ENCODE measurements at regions not wholly inside any gene's neighbourhood (a gene's known extent, or its start where the extent isn't known, plus 50 kb on each side); places are given as distances from the start of the nearest gene placed in this dataset.

DNA sequence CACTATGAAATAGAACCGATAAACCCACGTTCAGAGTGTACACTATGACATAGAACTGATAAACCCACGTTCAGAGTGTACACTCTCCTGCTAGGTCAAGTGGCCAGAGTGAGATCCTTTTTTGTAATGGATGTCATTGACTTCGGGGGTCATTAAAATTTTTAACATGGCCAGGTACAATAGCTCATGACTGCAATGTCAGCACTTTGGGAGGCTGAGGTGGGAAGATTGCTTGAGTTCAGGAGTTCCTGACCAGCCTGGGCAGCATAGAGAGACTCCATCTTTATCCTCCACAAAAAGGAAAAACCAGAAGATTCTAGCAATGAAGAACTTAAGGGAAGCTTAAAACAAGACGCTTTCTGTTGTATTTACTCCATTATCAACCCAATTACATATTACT, 439.7 kb upstream of the FRG1 start:
- H3K9me3 ChIP-seq (ENCODE audit: control insufficient read depth in 1 of 2, insufficient read depth in 1 of 2, low read depth in 1 of 2, low read length in 2 of 2), result no peaks in the 10 kb centered on the region

DNA sequence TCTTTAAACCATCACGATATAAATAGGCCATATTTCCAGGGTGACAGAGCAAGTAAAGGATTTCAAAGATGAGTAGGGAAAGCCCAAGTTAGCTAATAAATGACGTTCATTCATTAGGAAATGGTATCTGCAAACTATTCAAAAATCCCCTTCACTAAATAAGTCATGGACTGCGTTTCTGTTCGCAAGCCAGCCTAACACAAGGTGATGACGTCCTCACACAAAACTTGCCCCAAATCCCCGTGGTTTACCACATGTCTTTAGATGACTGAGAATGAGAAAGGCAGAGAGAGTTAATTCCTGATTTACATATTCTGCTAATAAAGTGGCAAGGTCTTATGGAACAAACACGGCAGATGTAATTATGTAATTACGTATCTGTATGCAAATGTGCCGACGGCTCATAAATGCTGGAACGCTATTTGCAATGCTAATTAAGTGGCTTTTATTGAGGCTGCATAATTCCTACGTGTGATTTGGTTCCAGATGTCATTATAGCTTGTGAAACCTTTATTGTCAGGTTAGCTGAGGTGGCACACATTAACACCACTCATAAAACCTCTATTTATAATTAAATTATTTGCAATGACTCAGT, 437.7 kb upstream of the FRG1 start:
- H2AFZ ChIP-seq (ENCODE audit: low read depth, low read length, poor library complexity, severe bottlenecking), result no peak overlapping the region
- no peak overlapping the region for H3K4me3 ChIP-seq (replicated peaks in 1 of 2; ENCODE audit: low read depth in 1 of 2, low read length in 2 of 2)
- intact Hi-C loops (cut with micrococcal nuclease), result no loop called here
- H3K9me3 ChIP-seq (ENCODE audit: control insufficient read depth in 1 of 2, insufficient read depth in 1 of 2, low read depth in 1 of 2, low read length in 2 of 2), result no peaks in the 10 kb centered on the region
- H3K9me2 ChIP-seq (ENCODE audit: insufficient read depth), result no peaks in the 10 kb centered on the region
- H3K36me3 ChIP-seq (ENCODE audit: control insufficient read depth in 1 of 2, insufficient read depth in 2 of 2, low read length in 2 of 2), result no peaks in the 10 kb centered on the region
- H3K4me1 ChIP-seq (ENCODE audit: control insufficient read depth in 1 of 2, insufficient read depth in 2 of 2, low read length in 2 of 2), result no peaks in the 10 kb centered on the region
- no peak overlapping the region for H3K4me2 ChIP-seq (ENCODE audit: low read length)
- TF ChIP-seq ZFX (IDR thresholded peaks at IDR 0.05) (no peak), CBX3 (IDR thresholded peaks at IDR 0.05; ENCODE audit: low read depth) (no peak), EZH2phosphoT487 (IDR thresholded peaks at IDR 0.05; ENCODE audit: borderline replicate concordance) (no peak), JUND (IDR thresholded peaks at IDR 0.05) (no peak), POLR2A (IDR thresholded peaks at IDR 0.05; ENCODE audit: borderline replicate concordance, extremely low read depth, insufficient read depth, insufficient read length) (no peak), ZNF274 (IDR thresholded peaks at IDR 0.05; ENCODE audit: low read depth, low read length) (no peak), YY1 (IDR thresholded peaks at IDR 0.05; ENCODE audit: extremely low read depth, insufficient replicate concordance, low read depth, low read length) (no peak), SRF (IDR thresholded peaks at IDR 0.05; ENCODE audit: low read depth) (no peak), TCF7L2 (IDR thresholded peaks at IDR 0.05; ENCODE audit: borderline replicate concordance, extremely low read depth, insufficient read depth, insufficient read length) (no peak), EGR1 (IDR thresholded peaks at IDR 0.05; ENCODE audit: low read depth) (no peak)
- TF ChIP-seq, protein P1, sequence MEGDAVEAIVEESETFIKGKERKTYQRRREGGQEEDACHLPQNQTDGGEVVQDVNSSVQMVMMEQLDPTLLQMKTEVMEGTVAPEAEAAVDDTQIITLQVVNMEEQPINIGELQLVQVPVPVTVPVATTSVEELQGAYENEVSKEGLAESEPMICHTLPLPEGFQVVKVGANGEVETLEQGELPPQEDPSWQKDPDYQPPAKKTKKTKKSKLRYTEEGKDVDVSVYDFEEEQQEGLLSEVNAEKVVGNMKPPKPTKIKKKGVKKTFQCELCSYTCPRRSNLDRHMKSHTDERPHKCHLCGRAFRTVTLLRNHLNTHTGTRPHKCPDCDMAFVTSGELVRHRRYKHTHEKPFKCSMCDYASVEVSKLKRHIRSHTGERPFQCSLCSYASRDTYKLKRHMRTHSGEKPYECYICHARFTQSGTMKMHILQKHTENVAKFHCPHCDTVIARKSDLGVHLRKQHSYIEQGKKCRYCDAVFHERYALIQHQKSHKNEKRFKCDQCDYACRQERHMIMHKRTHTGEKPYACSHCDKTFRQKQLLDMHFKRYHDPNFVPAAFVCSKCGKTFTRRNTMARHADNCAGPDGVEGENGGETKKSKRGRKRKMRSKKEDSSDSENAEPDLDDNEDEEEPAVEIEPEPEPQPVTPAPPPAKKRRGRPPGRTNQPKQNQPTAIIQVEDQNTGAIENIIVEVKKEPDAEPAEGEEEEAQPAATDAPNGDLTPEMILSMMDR (IDR thresholded peaks at IDR 0.05 in 2 of 3, conservative IDR thresholded peaks at IDR 0.05 in 1 of 3; ENCODE audit: borderline replicate concordance in 1 of 3, insufficient read depth in 1 of 3, low read depth in 2 of 3, low read length in 2 of 3), result no peak
- no peak overlapping the region for H3K9ac ChIP-seq (ENCODE audit: low read length)
- H4K20me1 ChIP-seq (ENCODE audit: insufficient read depth), result no peaks in the 10 kb centered on the region
- DNase-seq (ENCODE audit: low read depth, low spot score) (no peak), ATAC-seq (no peak)
- no peak overlapping the region for H3K27ac ChIP-seq (ENCODE audit: low read depth, low read length)
- ChIA-PET CTCF (no interaction called here), POLR2A (no interaction called here), RAD21 (ENCODE audit: low non-redundant PET in 1 of 2, low total read pairs in 2 of 2, uncharacterized antibody in 2 of 2, unreplicated experiment in 2 of 2) (no interaction called here)
- H3K79me2 ChIP-seq (ENCODE audit: insufficient read depth, low read length), result no peaks in the 10 kb centered on the region
- no peaks in the 10 kb centered on the region for H3K27me3 ChIP-seq (ENCODE audit: insufficient read depth, low read length)
- no TSS peak for BruUV-seq (replicated peaks)

More for the DNA sequence above, 439.7 kb upstream of the FRG1 start:
- H3K9me2 ChIP-seq (ENCODE audit: insufficient read depth), result no peaks in the 10 kb centered on the region
- ChIA-PET POLR2A (no interaction called here), CTCF (no interaction called here), RAD21 (ENCODE audit: low non-redundant PET in 1 of 2, low total read pairs in 2 of 2, uncharacterized antibody in 2 of 2, unreplicated experiment in 2 of 2) (no interaction called here)
- no peaks in the 10 kb centered on the region for H3K4me1 ChIP-seq (ENCODE audit: control insufficient read depth in 1 of 2, insufficient read depth in 2 of 2, low read length in 2 of 2)
- ATAC-seq, result no peak
- intact Hi-C loops (cut with micrococcal nuclease), result no loop called here
- H3K27ac ChIP-seq (ENCODE audit: low read depth, low read length), result no peak overlapping the region
- no peak for DNase-seq (ENCODE audit: low read depth, low spot score)
- BruUV-seq (replicated peaks), result no TSS peak
- H3K36me3 ChIP-seq (ENCODE audit: control insufficient read depth in 1 of 2, insufficient read depth in 2 of 2, low read length in 2 of 2), result no peaks in the 10 kb centered on the region
- no peaks in the 10 kb centered on the region for H3K79me2 ChIP-seq (ENCODE audit: insufficient read depth, low read length)
- no peaks in the 10 kb centered on the region for H4K20me1 ChIP-seq (ENCODE audit: insufficient read depth)
- no peak for TF ChIP-seq EGR1 (IDR thresholded peaks at IDR 0.05; ENCODE audit: low read depth)
- no peak for TF ChIP-seq EZH2phosphoT487 (IDR thresholded peaks at IDR 0.05; ENCODE audit: borderline replicate concordance)
- TF ChIP-seq JUND (IDR thresholded peaks at IDR 0.05), result no peak
- no peak for TF ChIP-seq ZFX (IDR thresholded peaks at IDR 0.05)
- H3K4me2 ChIP-seq (ENCODE audit: low read length), result no peak overlapping the region
- no peak overlapping the region for H2AFZ ChIP-seq (ENCODE audit: low read depth, low read length, poor library complexity, severe bottlenecking)
- no peaks in the 10 kb centered on the region for H3K27me3 ChIP-seq (ENCODE audit: insufficient read depth, low read length)
- H3K9ac ChIP-seq (ENCODE audit: low read length), result no peak overlapping the region
- H3K4me3 ChIP-seq (replicated peaks in 1 of 2; ENCODE audit: low read depth in 1 of 2, low read length in 2 of 2), result no peak overlapping the region
